C4-2B (cell line): ENCODE measurements at regions not wholly inside any gene's neighbourhood (a gene's known extent, or its start where the extent isn't known, plus 50 kb on each side); places are given as distances from the start of the nearest gene placed in this dataset.

Source experiments
- ZFX ChIP-seq: fragments of 450-650 bp; IDR thresholded peaks from 2 replicates; pipeline ENCODE4 v1.6.1; 2017
- TF ChIP-seq, protein P1 (sequence below): fragments of 450-650 bp; conservative IDR thresholded peaks from 2 replicates; pipeline ENCODE4 v1.5.1; 2017; ENCODE audit warnings: mild to moderate bottlenecking

DNA sequence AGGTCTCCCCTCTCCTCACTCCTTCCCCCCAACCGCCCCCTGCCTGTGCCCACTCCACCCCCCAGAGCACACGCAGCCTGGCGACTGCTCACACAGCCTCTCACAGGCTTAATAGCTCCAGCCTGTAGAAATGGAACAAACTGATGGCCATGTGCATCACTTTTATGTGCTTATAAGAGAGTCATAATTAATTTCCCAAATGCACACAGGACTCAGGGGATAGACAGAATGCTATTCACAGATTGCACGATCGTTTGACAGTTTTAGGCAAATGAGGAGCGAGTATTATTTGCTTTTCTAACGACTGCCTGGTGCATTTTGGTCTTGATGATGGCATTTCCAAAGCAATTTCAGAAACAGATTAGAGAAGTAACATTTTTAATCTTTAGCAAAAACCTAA, 97.7 kb upstream of the VSTM2B start:
- TF ChIP-seq, protein P1, sequence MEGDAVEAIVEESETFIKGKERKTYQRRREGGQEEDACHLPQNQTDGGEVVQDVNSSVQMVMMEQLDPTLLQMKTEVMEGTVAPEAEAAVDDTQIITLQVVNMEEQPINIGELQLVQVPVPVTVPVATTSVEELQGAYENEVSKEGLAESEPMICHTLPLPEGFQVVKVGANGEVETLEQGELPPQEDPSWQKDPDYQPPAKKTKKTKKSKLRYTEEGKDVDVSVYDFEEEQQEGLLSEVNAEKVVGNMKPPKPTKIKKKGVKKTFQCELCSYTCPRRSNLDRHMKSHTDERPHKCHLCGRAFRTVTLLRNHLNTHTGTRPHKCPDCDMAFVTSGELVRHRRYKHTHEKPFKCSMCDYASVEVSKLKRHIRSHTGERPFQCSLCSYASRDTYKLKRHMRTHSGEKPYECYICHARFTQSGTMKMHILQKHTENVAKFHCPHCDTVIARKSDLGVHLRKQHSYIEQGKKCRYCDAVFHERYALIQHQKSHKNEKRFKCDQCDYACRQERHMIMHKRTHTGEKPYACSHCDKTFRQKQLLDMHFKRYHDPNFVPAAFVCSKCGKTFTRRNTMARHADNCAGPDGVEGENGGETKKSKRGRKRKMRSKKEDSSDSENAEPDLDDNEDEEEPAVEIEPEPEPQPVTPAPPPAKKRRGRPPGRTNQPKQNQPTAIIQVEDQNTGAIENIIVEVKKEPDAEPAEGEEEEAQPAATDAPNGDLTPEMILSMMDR, result no peak
- TF ChIP-seq ZFX, result no peak
